Fibroblast of lung (primary cell): ENCODE measurements at regions not wholly inside any gene's neighbourhood (a gene's known extent, or its start where the extent isn't known, plus 50 kb on each side); places are given as distances from the start of the nearest gene placed in this dataset.
A peak's percentile ranks its signal among the peaks of the same experiment; 100 is the strongest.

Experiments
- DNase-seq, 2 donors: peaks; one replicate each; pipeline versions ENCODE4 v3.0.0 to v3.0.0-alpha.2; 2010; ENCODE audit warnings: low read depth in 2 of 2
- H2AFZ ChIP-seq: 2 replicates; pipeline ENCODE4 v1.5.1; 2012; ENCODE audit warnings: low read length, control low read depth, inconsistent platforms
- H3K27ac ChIP-seq: 2 replicates; pipeline ENCODE4 v1.5.1; 2011; ENCODE audit warnings: low read length, control low read depth; ENCODE audit not compliant: insufficient read depth
- H3K27me3 ChIP-seq: 2 replicates; pipeline ENCODE4 v1.5.1; 2011; ENCODE audit warnings: mild to moderate bottlenecking, low read length; ENCODE audit not compliant: control insufficient read depth, insufficient read depth
- H3K36me3 ChIP-seq: 2 replicates; pipeline ENCODE4 v1.5.1; 2011; ENCODE audit warnings: low read length; ENCODE audit not compliant: control insufficient read depth, insufficient read depth
- H3K4me1 ChIP-seq: 2 replicates; pipeline ENCODE4 v1.5.1; 2011; ENCODE audit warnings: low read length; ENCODE audit not compliant: control insufficient read depth, insufficient read depth; ENCODE audit errors: extremely low read depth
- H3K4me2 ChIP-seq: 2 replicates; pipeline ENCODE4 v1.5.1; 2011; ENCODE audit warnings: low read length, control low read depth; ENCODE audit not compliant: insufficient read depth; ENCODE audit errors: extremely low read depth
- H3K4me3 ChIP-seq, 4 experiments: fragments of 200-600 bp in 1 of 4; sonication (generic) in 1 of 4; replicated peaks in 1 of 4; 2 replicates each; pipeline ENCODE4 v1.5.1; 2011 to 2016; ENCODE audit warnings: low read length in 4 of 4, low read depth in 3 of 4, mild to moderate bottlenecking in 3 of 4, control low read depth in 2 of 4, inconsistent platforms in 1 of 4, mixed read lengths in 1 of 4; ENCODE audit not compliant: insufficient read depth in 1 of 4; ENCODE audit errors: control extremely low read depth in 1 of 4
- H3K79me2 ChIP-seq: 2 replicates; pipeline ENCODE4 v1.5.1; 2012; ENCODE audit warnings: mild to moderate bottlenecking, low read length, inconsistent platforms; ENCODE audit not compliant: control insufficient read depth, insufficient read depth
- H3K9ac ChIP-seq: 2 replicates; pipeline ENCODE4 v1.5.1; 2011; ENCODE audit warnings: mild to moderate bottlenecking, low read length, control low read depth; ENCODE audit not compliant: insufficient read depth
- H3K9me3 ChIP-seq: 2 replicates; pipeline ENCODE4 v1.5.1; 2012; ENCODE audit warnings: low read depth, low read length; ENCODE audit not compliant: control insufficient read depth, insufficient read depth
- H4K20me1 ChIP-seq: 2 replicates; pipeline ENCODE4 v1.5.1; 2011; ENCODE audit warnings: low read length; ENCODE audit not compliant: control insufficient read depth, insufficient read depth; ENCODE audit errors: extremely low read depth
- CTCF ChIP-seq, 2 donors: IDR thresholded peaks in 1 of 2; conservative IDR thresholded peaks in 1 of 2; 1 replicate in 1 of 2; 2 replicates in 1 of 2; pipeline ENCODE4 v1.5.1; 2011 to 2012; ENCODE audit warnings: low read length in 2 of 2, control low read depth in 1 of 2, inconsistent platforms in 1 of 2, low read depth in 1 of 2, mild to moderate bottlenecking in 1 of 2
- EZH2 ChIP-seq: IDR thresholded peaks from 2 replicates; pipeline ENCODE4 v1.5.1; 2012; ENCODE audit warnings: low read length, control low read depth, mild to moderate bottlenecking; ENCODE audit errors: missing control alignments

GRCh38 chr6:81999826-82000225, 247.3 kb upstream of the TENT5A start:
- H3K4me2 ChIP-seq: no peak overlapping the region
- no peaks in the 10 kb centered on the region for H3K9me3 ChIP-seq
- DNase-seq: peak in 1 of 2 donors; percentile 73
- no peaks in the 10 kb centered on the region for H4K20me1 ChIP-seq
- no peak overlapping the region for H3K27ac ChIP-seq
- no peak overlapping the region for H2AFZ ChIP-seq
- no peak overlapping the region for H3K9ac ChIP-seq
- H3K27me3 ChIP-seq: no peaks in the 10 kb centered on the region
- H3K36me3 ChIP-seq: no peaks in the 10 kb centered on the region
- H3K79me2 ChIP-seq: no peaks in the 10 kb centered on the region
- TF ChIP-seq EZH2: no peak
- no peak for TF ChIP-seq CTCF (conservative IDR thresholded peaks at IDR 0.05 in 1 of 2, IDR thresholded peaks at IDR 0.05 in 1 of 2; ENCODE audit: low read depth in 1 of 2, low read length in 2 of 2)
- H3K4me1 ChIP-seq: peaks cover 19% of the 10 kb centered on the region
- H3K4me3 ChIP-seq: no peak overlapping the region

- no peak overlapping the region for H3K4me2 ChIP-seq
- no peaks in the 10 kb centered on the region for H3K27me3 ChIP-seq
- no peak overlapping the region for H3K9ac ChIP-seq
- DNase-seq: peak in 1 of 2 donors; percentile 81
- no peak overlapping the region for H3K27ac ChIP-seq
- H3K79me2 ChIP-seq: no peaks in the 10 kb centered on the region
- H3K36me3 ChIP-seq: no peaks in the 10 kb centered on the region
- no peak overlapping the region for H3K4me3 ChIP-seq
- H3K4me1 ChIP-seq: peaks cover 19% of the 10 kb centered on the region
- H4K20me1 ChIP-seq: no peaks in the 10 kb centered on the region
- TF ChIP-seq CTCF (conservative IDR thresholded peaks at IDR 0.05 in 1 of 2, IDR thresholded peaks at IDR 0.05 in 1 of 2; ENCODE audit: low read depth in 1 of 2, low read length in 2 of 2) (no peak), EZH2 (no peak)
- no peak overlapping the region for H2AFZ ChIP-seq
- H3K9me3 ChIP-seq: no peaks in the 10 kb centered on the region
Observed at GRCh38 chr6:81999270-81999669, 246.8 kb upstream of the TENT5A start.

- no peak overlapping the region for H3K4me2 ChIP-seq
- H3K79me2 ChIP-seq: no peaks in the 10 kb centered on the region
- H3K36me3 ChIP-seq: no peaks in the 10 kb centered on the region
- H3K9me3 ChIP-seq: no peaks in the 10 kb centered on the region
- peak overlapping the region; percentile 83 for H3K27ac ChIP-seq
- no peak overlapping the region for H3K9ac ChIP-seq
- TF ChIP-seq EZH2 (no peak), CTCF (conservative IDR thresholded peaks at IDR 0.05 in 1 of 2, IDR thresholded peaks at IDR 0.05 in 1 of 2; ENCODE audit: low read depth in 1 of 2, low read length in 2 of 2) (no peak)
- no peak overlapping the region for H3K4me3 ChIP-seq
- no peaks in the 10 kb centered on the region for H4K20me1 ChIP-seq
- peak overlapping the region; percentile 16 for H2AFZ ChIP-seq
- no peaks in the 10 kb centered on the region for H3K27me3 ChIP-seq
- H3K4me1 ChIP-seq: peaks cover 19% of the 10 kb centered on the region
- DNase-seq: peak; percentile 21 to 86
Observed at GRCh38 chr6:81998432-81998831, 246.0 kb upstream of the TENT5A start.
